ENCODE measurements at regions not wholly inside any gene's neighbourhood (a gene's known extent, or its start where the extent isn't known, plus 50 kb on each side); places are given as distances from the start of the nearest gene placed in this dataset.
A peak's percentile ranks its signal among the peaks of the same experiment; 100 is the strongest.

DNA sequence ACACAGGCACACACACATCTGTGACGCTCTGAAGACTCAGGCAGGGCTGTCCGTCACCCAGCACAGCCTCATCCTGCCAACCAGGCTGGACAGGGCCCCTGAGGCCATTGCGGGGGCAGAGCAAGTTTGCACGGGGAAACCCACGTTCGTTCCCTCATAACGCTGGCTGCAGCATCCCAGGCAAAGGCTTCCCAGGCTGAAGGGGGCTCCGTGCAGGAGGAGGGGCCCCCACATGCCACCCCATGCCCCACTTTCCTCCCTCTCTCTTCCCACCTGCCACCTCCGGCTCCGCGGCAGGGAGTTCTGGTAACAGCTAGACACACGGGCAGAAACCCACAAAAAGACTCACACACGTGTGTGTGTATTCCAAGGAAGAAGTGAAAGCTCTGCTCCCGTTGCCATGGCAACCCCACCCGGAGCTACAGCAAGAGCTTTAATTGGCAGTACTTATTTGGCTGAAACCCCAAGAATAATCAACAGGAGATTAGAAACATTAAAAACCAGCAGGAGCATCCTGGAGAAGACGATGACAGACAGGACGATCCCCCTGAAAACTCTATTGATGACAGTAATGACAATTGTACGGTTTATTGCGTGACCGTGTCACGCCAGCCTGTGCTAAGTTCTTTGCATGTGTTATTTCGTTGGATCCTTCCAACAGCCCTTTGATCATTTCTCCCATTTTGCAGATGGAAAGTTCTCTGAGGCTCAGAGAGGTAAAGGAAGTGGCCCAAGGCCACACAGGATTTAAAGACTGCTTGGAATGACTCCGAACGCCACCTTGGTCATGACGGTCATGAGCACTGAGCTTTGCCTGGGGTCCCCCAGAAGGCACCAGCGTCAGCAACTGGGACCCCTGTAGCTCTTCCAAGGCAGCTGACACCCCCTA is 247.1 kb downstream of the NPHP4 start:
- H3K36me3 Mint-ChIP-seq (ENCODE audit: insufficient read depth, unreplicated experiment), result no peaks in the 10 kb centered on the region
- ChIA-PET POLR2A (no interaction called here), CTCF (interaction anchor here (0.6 to 2.6 kb wide), 15 partner anchors 16 to 241 kb away, joined by 3 to 20 read pairs (median 4); no protein-coding TSS in a partner anchor)
- intact Hi-C loops (cut with micrococcal nuclease; ENCODE audit: unreplicated experiment), result loop anchor here (1.0 to 5.0 kb wide), 2 partner anchors 123 to 235 kb away; no protein-coding TSS in a partner anchor
- TF ChIP-seq, protein P1, sequence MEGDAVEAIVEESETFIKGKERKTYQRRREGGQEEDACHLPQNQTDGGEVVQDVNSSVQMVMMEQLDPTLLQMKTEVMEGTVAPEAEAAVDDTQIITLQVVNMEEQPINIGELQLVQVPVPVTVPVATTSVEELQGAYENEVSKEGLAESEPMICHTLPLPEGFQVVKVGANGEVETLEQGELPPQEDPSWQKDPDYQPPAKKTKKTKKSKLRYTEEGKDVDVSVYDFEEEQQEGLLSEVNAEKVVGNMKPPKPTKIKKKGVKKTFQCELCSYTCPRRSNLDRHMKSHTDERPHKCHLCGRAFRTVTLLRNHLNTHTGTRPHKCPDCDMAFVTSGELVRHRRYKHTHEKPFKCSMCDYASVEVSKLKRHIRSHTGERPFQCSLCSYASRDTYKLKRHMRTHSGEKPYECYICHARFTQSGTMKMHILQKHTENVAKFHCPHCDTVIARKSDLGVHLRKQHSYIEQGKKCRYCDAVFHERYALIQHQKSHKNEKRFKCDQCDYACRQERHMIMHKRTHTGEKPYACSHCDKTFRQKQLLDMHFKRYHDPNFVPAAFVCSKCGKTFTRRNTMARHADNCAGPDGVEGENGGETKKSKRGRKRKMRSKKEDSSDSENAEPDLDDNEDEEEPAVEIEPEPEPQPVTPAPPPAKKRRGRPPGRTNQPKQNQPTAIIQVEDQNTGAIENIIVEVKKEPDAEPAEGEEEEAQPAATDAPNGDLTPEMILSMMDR (IDR thresholded peaks at IDR 0.05; ENCODE audit: insufficient read depth in 1 of 2, low read depth in 1 of 2, low read length in 1 of 2, severe bottlenecking in 1 of 2, unreplicated experiment in 1 of 2), result no peak
- DNase-seq, result peak in 1 of 2 experiments; percentile 19
- H3K9me3 ChIP-seq, result no peaks in the 10 kb centered on the region
- H3K27me3 Mint-ChIP-seq (ENCODE audit: insufficient read depth, unreplicated experiment), result no peaks in the 10 kb centered on the region
- H3K4me1 ChIP-seq, result peaks cover 19% of the 10 kb centered on the region
- H3K36me3 ChIP-seq (ENCODE audit: control insufficient read depth, insufficient read depth, low read length), result no peaks in the 10 kb centered on the region
- H3K4me3 ChIP-seq (ENCODE audit: low read depth, low read length), result no peak overlapping the region
- peaks cover 19% of the 10 kb centered on the region for H3K4me1 Mint-ChIP-seq (ENCODE audit: low read depth, unreplicated experiment)
- no peak overlapping the region for H3K4me3 Mint-ChIP-seq (ENCODE audit: unreplicated experiment)
- no peaks in the 10 kb centered on the region for H3K27me3 ChIP-seq (replicated peaks; ENCODE audit: control insufficient read depth, insufficient read depth, low read length)
- no TSS peak for BruUV-seq (replicated peaks)
- H3K9me3 Mint-ChIP-seq (ENCODE audit: unreplicated experiment), result no peaks in the 10 kb centered on the region
- peak overlapping the region; percentile 55 for H3K27ac Mint-ChIP-seq (ENCODE audit: unreplicated experiment)

DNA sequence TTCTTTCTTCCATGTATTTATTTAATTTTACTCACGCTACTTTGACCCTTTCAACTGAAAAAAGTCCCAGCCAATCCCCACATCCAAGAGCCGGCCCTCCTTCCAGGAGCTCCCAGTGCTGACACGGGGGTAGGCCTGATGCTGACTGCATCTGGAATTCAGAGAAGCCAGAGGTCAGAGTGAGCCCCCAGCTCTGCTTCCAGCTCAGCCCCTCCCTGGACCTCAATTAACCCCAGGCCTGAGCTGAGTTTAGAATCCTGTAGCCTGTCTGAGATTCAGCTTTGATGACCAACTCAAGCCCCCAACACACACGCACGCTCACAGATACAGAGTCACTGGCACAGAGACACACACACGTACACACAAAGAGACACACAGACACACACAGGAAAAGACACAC is 247.9 kb downstream of the NPHP4 start:
- TF ChIP-seq, protein P1 (IDR thresholded peaks at IDR 0.05; ENCODE audit: insufficient read depth in 1 of 2, low read depth in 1 of 2, low read length in 1 of 2, severe bottlenecking in 1 of 2, unreplicated experiment in 1 of 2), result no peak
- H3K4me1 ChIP-seq, result peaks cover 19% of the 10 kb centered on the region
- Mint-ChIP-seq H3K36me3 (ENCODE audit: insufficient read depth, unreplicated experiment) (no peaks in the 10 kb centered on the region), H3K27ac (ENCODE audit: unreplicated experiment) (peak overlapping the region; percentile 55), H3K4me3 (ENCODE audit: unreplicated experiment) (no peak overlapping the region), H3K27me3 (ENCODE audit: insufficient read depth, unreplicated experiment) (no peaks in the 10 kb centered on the region), H3K4me1 (ENCODE audit: low read depth, unreplicated experiment) (peaks cover 11% of the 10 kb centered on the region), H3K9me3 (ENCODE audit: unreplicated experiment) (no peaks in the 10 kb centered on the region)
- POLR2A ChIA-PET, result no interaction called here
- BruUV-seq (replicated peaks), result no TSS peak
- intact Hi-C loops (cut with micrococcal nuclease; ENCODE audit: unreplicated experiment), result no loop called here
- peak in 1 of 2 experiments; percentile 25 for DNase-seq
- H3K9me3 ChIP-seq, result no peaks in the 10 kb centered on the region
- CTCF ChIA-PET, result no interaction called here
- H3K4me3 ChIP-seq (ENCODE audit: low read depth, low read length), result no peak overlapping the region
- no peaks in the 10 kb centered on the region for H3K36me3 ChIP-seq (ENCODE audit: control insufficient read depth, insufficient read depth, low read length)
- no peaks in the 10 kb centered on the region for H3K27me3 ChIP-seq (replicated peaks; ENCODE audit: control insufficient read depth, insufficient read depth, low read length)

DNA sequence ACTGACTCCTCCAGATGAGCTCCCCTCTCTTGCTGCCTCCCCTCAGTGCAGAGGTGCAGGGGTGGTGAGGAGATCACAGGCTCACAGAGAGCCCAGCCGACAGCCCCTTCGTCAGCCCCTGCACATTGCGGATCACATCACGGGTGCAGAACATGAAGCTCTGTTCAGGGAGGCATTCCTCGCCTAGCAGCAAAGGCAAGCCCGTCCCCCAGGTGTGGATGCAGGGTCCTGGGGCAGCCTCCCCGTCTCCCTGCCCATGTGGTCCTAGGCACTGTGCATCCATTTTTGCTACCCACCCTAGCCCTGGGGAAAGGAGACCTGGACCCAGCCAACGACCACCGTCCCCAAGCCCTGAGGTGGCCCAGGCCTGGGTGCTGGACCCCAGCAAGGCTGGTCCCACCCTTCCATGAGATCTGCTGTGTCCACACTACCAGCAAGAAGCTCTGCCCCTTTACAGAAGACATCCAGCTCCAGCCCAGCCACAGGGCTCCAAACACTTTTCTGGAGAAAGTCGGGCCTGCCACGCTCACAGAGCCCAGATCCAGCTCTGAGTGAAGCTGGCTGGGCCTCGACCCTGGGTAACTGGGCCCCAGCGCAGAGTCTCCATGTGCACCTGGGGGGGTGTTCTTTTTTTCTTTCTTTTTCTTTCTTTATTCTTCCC is 248.7 kb downstream of the NPHP4 start:
- no peaks in the 10 kb centered on the region for H3K27me3 ChIP-seq (replicated peaks; ENCODE audit: control insufficient read depth, insufficient read depth, low read length)
- no peak overlapping the region for H3K4me3 Mint-ChIP-seq (ENCODE audit: unreplicated experiment)
- H3K9me3 Mint-ChIP-seq (ENCODE audit: unreplicated experiment), result no peaks in the 10 kb centered on the region
- H3K4me1 ChIP-seq, result peaks cover 19% of the 10 kb centered on the region
- H3K27me3 Mint-ChIP-seq (ENCODE audit: insufficient read depth, unreplicated experiment), result no peaks in the 10 kb centered on the region
- H3K4me1 Mint-ChIP-seq (ENCODE audit: low read depth, unreplicated experiment), result peaks cover 8% of the 10 kb centered on the region
- POLR2A ChIA-PET, result no interaction called here
- no peaks in the 10 kb centered on the region for H3K36me3 Mint-ChIP-seq (ENCODE audit: insufficient read depth, unreplicated experiment)
- CTCF ChIA-PET, result no interaction called here
- intact Hi-C loops (cut with micrococcal nuclease; ENCODE audit: unreplicated experiment), result no loop called here
- no peak overlapping the region for H3K27ac Mint-ChIP-seq (ENCODE audit: unreplicated experiment)
- TF ChIP-seq, protein P1 (IDR thresholded peaks at IDR 0.05; ENCODE audit: insufficient read depth in 1 of 2, low read depth in 1 of 2, low read length in 1 of 2, severe bottlenecking in 1 of 2, unreplicated experiment in 1 of 2), result no peak
- H3K36me3 ChIP-seq (ENCODE audit: control insufficient read depth, insufficient read depth, low read length), result no peaks in the 10 kb centered on the region
- H3K4me3 ChIP-seq (ENCODE audit: low read depth, low read length), result no peak overlapping the region
- H3K9me3 ChIP-seq, result no peaks in the 10 kb centered on the region
- no TSS peak for BruUV-seq (replicated peaks)
- DNase-seq, result peak in 1 of 2 experiments; percentile 16

Data from Caco-2 (cell line).